ENCODE measurements at regions not wholly inside any gene's neighbourhood (a gene's known extent, or its start where the extent isn't known, plus 50 kb on each side); places are given as distances from the start of the nearest gene placed in this dataset.
"Not testable (repeated sequence)": the region's sequence is repeated elsewhere in the genome, so short reads cannot be mapped to it uniquely, and the experiment has no call there.

DNA sequence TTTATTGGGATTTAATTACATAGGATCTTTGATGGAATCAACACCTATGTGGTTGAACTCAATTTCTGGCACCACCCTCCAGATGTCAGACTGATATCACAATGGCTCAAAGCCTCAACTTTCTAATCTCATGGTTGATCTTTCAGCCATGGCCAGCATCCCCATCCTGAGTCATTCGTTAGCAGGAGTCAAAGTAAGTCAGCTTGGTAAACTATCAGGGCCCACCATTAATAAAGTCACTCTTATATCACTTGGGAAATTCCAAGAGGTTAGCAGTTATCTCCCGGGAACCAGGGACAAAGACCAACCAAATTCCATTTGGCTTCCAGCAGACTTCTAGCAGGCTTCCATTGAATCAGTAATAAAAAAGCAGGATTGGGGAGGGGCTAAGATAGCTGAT, 50.7 kb upstream of the TNFSF4 start:
- no peak for ATAC-seq

- ATAC-seq = no peak
Measured at GRCh38 chr1:173258479-173259264, 51.5 kb upstream of the TNFSF4 start.

- not testable (repeated sequence) for ATAC-seq
Measured at GRCh38 chr1:173260329-173260728, 53.2 kb upstream of the TNFSF4 start.

- no peak for ATAC-seq
Measured at GRCh38 chr1:173266841-173267240, 59.7 kb upstream of the TNFSF4 start.

- ATAC-seq = no peak
Measured at GRCh38 chr1:173267453-173267945, 60.4 kb upstream of the TNFSF4 start.

DNA sequence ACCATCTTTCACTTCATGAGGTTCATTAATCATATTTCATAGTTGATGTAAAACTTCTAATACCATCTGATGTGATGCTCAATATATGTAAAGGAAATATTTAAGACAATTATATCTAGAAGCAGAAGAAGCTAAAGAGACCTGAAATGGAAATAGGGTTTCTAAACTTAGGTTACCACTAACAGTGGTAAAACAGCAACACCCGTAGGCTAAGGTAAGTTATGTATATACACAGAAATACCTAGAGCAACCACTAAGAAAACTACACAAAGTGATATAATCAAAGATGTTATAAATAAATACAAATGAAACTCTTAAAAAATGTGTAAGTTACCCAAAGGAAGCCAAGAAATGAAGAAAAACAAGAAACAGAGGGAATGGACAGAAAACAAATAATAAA, 61.1 kb upstream of the TNFSF4 start:
- ATAC-seq = no peak

DNA sequence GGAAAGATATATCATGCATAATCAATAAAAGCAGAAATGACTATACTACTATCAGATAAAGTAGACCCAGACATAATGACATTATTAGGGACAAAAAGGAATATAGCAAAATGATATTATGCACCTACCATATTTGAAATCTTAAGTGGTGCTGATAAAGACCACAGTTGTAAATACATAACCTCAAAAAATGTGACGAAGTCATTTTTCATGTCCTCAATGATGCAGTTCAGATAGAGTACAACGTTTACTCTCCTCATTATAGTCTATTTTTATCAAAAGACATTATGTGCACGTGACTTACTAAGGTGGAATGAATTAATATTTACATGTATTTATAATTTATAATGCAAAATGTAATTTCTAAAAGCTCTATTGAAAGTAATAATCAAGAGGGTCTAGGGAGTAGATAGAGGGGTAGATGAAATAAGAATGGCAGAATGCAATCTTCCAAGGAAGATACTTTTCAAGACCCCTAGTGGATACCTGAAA, 61.7 kb upstream of the TNFSF4 start:
- no peak for ATAC-seq

DNA sequence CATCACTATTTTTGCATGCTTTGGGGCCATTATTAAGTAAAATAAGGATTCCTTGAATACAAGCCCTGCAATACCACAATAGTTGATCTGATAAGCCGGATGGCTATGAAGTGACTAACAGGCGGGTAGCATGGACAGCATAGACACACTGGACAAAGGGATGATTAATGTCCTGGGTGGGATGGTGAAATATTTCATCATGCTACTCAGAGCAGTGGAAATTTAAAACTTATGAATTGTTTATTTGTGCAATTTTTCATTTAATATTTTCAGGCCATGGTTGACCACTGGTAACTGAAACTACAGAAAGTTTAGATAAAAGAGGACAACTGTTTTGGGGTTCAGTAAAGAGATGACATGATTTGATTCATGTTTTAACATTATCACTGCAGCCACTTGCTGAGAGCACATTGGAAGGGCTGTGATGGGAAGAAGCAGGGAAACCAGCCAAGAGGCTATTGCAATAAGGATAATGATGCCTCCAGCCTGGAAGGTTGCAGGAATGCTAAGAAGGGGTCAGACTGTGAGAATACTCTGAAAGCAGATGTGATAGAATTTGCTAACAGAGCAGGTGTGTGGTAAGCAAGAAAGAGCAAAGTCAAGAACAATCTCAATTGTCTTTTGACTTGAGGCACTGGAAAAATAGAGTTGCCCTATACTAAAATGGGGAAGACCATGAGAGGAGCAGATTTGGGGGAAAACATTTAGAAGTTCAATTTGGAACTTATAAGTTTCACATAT, 62.5 kb upstream of the TNFSF4 start:
- no peak for ATAC-seq

DNA sequence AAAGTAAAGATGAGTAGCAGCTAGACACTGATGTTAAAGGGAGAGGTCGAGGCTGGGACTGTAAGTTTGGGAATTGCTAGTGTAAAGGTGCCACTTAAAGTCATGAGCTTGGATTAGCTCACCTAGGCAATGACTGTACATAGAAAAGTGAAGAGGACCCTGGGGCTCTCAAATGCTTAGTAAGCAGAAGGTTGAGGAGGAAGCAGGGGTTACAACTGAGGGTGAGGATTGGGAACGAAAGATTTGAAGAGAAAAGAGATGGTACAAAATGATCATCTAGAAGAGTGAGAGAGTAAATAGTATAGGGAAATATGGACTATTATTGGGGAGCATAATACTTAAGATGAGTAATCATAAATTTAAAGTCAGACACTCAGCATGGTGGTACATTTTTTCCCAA, 63.1 kb upstream of the TNFSF4 start:
- no peak for ATAC-seq

- not testable (repeated sequence) for ATAC-seq
Measured at GRCh38 chr1:173271021-173271420, 63.9 kb upstream of the TNFSF4 start.

DNA sequence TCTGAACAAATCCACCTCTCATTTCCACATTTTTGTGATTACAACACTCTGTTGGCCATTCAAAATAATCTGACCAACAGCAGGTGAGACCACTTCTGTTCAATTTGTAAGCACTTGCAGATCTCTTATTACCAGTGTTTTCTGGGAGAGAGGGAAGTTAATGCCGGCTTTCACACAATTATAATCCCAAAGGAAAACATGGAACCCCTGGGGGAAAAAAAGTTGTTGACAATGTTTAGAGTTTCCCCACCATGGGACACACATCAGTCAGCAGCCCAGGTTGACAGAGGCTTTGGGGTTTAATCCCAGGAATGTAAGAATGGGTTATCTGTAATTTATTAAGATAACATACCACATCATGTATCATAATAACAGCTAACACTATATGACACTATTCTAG, 68.4 kb upstream of the TNFSF4 start:
- ATAC-seq = no peak

GRCh38 chr1:173276922-173277800, 70.0 kb upstream of the TNFSF4 start:
- no peak for ATAC-seq

GRCh38 chr1:173280899-173281660, 73.9 kb upstream of the TNFSF4 start:
- no peak for ATAC-seq

- no peak for ATAC-seq
Measured at GRCh38 chr1:173285048-173285447, 77.9 kb upstream of the TNFSF4 start.

DNA sequence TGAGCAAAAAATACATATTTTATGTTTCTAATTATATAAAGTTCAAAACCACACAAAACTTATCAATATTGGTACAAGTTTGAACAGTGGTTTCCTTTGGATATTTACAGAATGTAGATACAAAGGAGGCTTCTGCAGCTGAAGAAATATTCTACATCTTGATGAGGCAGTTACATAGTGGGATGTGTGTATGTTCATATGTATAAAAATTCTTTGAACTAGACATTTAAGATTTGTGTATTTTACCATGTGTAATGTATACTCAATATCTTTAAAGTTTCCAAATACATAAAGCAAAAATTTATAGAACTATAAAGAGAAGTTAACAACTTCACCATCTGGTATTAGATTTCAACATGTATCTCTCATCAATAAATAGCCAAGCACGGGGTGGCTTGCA, 80.7 kb upstream of the TNFSF4 start:
- no peak for ATAC-seq

GRCh38 chr1:173293756-173294155, 86.6 kb upstream of the TNFSF4 start:
- no peak for ATAC-seq

- no peak for ATAC-seq
Measured at GRCh38 chr1:173294843-173295242, 87.7 kb upstream of the TNFSF4 start.

DNA sequence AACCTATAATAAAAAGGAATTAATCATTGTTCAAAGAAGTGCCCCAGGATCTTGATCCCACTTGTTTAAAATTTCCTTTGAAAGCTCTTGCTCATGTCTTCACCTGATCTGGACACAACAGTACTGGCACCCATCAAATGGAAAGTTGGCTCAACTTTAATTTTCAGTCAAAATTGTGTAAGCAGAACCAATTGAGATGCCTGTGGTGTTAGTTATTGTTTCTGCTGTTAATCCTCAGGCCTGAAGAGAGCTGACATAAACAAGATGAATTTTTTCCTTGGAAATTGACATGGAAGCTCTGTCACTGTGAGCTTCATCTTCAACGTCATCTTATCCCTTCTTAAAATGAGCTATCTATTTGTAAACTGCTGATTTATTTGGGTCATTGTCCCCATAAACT, 88.3 kb upstream of the TNFSF4 start:
- ATAC-seq = no peak

DNA sequence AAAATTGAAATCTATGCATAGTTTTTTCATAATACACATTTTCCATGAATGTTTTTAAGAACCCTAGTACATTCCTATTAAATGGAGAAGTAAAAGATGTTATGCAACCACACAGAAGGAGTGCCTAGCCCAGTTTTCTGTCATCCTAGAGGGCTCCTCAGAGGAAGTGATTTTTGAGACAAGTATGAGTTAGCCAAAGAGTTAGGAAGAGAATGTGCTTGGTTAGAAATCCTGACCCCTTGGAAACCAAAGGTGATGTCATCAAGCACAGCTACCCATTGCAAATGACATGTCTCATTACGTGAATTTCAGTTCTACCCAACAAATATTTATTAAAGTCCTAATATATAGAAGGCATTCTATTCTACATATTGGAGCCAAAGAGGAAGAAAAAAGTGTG, 88.9 kb upstream of the TNFSF4 start:
- no peak for ATAC-seq

- no peak for ATAC-seq
Measured at GRCh38 chr1:173297798-173298391, 90.8 kb upstream of the TNFSF4 start.

All from esophagus mucosa (tissue), 1 donor.